Stimulated activated CD4-positive, alpha-beta T cell treated with anti-CD3 and anti-CD28 coated beads, Interleukin-4, amount 100 ng/mL, for 1 hour (primary cell): ENCODE measurements at regions not wholly inside any gene's neighbourhood (a gene's known extent, or its start where the extent isn't known, plus 50 kb on each side); places are given as distances from the start of the nearest gene placed in this dataset.

Experiments
- DNase-seq: peaks from one replicate; pipeline ENCODE4 v3.0.0-alpha.2; 2020

GRCh38 chr22:27685970-27686369, 115.6 kb downstream of the MN1 start:
- no peak for DNase-seq

GRCh38 chr22:27686534-27686933, 115.0 kb downstream of the MN1 start:
- DNase-seq, result no peak

GRCh38 chr22:27687984-27688545, 113.5 kb downstream of the MN1 start:
- DNase-seq, result no peak

GRCh38 chr22:27689664-27690063, 111.9 kb downstream of the MN1 start:
- DNase-seq, result no peak

- no peak for DNase-seq
These were observed 111.0 kb downstream of the MN1 start for GRCh38 chr22:27690599-27690998.

GRCh38 chr22:27692243-27692642, 109.3 kb downstream of the MN1 start:
- DNase-seq, result no peak

GRCh38 chr22:27695925-27696324, 105.6 kb downstream of the MN1 start:
- no peak for DNase-seq

GRCh38 chr22:27697888-27698287, 103.7 kb downstream of the MN1 start:
- DNase-seq, result no peak
